NAMALWA (cell line): ENCODE measurements at regions not wholly inside any gene's neighbourhood (a gene's known extent, or its start where the extent isn't known, plus 50 kb on each side); places are given as distances from the start of the nearest gene placed in this dataset.
"Not testable (repeated sequence)": the region's sequence is repeated elsewhere in the genome, so short reads cannot be mapped to it uniquely, and the experiment has no call there.

ENCODE experiments used
- DNase-seq: peaks from one replicate; pipeline ENCODE4 v3.0.0-alpha.2; 2015; ENCODE audit warnings: low spot score

DNA sequence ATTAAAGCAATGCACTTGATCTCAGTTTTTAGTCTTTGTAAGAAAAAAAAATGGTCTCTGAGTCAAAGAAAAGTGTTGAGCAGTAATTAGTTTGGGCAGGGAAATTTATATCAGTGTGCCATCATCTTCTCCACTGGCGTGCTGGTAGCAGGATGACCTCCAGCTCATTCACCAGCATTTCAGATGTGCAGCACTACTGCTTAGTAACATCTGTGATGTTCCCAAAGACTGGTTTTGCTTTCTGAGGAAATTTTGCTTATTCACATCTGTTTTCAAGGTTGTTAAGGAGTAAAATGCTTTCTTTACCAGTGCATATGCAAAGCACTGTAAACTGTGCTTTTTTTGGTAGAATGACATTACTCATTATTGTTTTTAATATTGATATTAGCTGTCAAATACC, 540.4 kb downstream of the TRAM1L1 start:
- no peak for DNase-seq

DNA sequence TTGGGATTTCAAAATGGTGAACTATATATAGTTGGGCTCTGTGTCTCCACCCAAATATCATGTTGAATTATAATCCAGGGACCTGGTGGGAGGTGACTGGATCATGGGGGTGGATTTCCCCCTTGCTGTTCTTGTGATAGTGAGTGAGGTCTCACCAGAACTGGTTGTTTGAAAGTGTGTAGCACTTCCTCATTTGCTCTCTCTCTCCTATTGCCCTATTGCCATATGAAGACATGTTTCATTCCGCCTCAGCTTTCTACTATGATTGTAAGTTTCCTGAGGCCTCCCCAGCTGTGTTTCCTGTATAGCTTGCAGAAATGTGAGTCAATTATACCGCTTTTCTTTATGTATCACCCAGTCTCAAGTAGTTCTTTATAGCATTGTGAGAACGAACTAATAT, 545.6 kb downstream of the TRAM1L1 start:
- DNase-seq: no peak

DNA sequence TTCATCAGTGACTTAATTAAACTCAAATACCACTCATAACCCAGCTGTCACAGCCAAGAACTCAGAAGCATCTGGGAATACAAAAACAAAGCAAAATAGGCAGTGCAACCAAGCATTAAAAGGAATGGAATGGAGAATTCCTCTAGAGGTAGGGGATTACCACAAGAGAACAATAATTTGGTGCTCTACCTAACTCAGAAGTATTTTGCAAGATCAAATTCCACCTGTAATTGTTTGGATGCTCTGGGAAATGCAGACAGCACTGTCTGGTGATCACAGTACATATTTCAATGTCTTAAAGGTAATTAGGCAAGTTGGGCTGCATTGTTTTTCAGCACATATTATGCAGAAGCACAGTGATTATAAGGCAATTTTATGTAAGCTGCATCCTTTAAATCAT, 547.5 kb downstream of the TRAM1L1 start:
- DNase-seq: no peak

DNA sequence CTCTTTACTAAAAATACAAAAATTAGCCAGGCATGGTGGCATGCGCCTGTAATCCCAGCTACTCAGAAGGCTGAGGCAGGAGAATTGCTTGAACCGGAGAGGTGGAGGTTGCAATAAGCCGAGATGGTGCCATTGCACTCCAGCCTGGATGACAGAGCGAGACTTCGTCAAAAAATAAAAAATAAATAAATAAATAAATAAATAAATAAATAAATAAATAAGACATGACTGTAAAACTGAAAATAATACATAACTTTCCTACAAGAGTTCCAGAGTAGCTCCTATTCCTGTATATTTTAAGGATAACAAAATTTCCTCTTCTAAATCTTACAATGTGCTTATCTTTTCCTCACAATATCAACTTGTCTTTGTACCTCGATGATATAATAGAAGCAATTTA, 549.4 kb downstream of the TRAM1L1 start:
- not testable (repeated sequence) for DNase-seq

DNA sequence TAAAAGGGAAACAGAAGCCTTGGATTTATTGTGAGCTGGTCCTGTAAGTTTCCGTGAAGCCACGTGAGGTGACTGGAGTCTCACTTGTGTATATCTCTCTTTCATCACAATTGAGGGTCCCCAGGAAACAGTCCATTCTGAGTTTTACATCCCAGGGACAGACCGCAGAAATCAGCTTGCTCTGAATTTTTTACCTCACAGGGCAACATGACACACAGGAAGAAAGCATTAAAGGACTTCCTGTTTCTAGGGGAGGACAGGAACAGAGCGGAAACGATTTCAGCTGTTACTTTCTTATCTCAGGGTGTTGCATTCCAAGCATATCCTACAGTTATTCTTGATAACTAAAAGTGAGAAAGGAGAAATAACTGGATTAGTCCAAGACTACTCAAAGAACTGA, 553.5 kb downstream of the TRAM1L1 start:
- peak; percentile 12 for DNase-seq

DNA sequence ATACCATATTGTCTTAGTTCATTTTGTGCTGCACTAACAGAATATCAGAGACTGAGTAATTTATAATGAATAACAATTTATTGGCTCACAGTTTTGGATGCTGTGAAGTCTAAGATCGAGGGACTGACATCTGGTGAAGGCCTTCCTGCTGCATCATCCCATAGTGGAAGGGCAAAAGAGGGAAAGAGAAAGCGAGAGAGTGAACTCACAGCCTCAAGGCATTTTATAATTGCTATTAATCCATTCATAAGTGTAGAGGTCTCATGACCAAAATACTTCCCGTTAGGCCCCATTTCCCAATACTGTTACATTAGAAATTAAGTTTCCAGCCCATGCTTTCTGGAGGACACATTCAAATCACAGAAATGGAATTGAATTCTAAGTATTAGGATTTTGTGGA, 554.4 kb downstream of the TRAM1L1 start:
- no peak for DNase-seq

DNA sequence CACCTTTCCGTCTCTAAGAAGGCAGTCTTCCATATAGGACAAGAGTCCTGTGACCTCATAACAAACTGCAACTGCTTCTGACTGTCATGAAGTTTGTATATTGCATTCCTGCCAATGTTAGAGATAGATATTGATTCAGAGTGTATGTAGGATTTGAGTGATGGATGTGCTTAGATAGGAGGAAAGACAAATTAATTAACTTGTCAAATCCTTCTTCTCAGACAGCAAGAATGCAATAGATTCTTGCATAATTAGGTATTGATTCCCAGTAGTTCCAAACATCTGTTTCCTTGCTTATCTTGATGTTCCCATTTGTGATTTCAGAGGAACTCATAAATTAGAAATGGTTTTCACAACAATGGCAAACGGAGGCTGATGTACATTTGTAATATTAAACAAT, 555.3 kb downstream of the TRAM1L1 start:
- no peak for DNase-seq

DNA sequence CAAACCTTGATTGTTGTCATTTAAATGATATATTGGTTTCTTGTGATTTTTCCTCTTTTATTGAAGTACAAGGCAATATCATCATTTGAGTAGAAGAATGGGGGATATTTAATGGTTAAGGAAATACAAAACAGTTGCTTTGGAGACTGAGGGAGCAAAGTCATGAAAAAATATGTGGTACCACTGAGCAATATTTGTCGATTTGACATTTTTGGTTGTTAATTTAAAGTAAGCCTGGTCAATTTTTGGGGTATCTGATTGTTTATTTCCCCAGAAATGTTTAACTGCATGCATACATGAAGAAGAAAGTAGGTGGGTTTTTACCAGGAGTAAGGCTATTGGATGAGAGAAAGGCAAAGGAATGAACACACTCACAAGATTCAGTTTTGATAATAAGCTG, 556.2 kb downstream of the TRAM1L1 start:
- no peak for DNase-seq

DNA sequence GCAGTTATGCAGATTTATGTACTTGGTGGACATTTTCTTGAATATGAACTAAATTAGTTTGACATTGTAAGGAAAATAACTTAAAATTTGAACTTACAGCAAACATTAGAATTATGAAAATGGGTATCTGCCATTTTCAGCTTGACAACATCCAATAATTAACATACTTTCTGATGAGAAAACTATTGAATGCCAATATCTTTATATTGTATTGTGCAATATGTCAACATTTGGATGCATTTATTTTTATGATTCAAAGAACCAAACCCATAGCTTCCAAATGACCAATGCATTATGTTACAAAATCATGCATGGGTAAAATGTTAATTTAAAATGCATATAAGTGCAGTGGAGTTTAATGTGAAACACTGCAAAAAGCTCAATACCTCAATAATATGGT, 562.5 kb downstream of the TRAM1L1 start:
- DNase-seq: no peak

DNA sequence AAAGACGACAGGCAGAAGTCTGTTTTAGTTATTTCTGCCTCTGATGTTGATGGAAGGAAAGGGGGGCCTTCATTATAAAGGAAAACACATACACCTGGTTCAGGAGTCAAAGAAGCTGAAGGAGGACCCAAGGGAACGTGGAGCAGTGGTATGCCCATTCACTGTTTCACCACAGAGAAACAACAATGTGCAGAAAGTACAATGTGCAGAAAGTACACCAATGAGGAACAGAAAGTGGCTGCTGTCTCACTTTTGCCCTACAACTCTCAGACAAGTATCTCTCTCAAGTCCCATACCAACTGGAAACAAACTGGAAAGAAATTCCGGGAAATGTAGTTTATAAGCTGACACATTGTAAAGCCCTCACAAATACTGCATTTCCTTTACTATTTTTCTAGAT, 564.5 kb downstream of the TRAM1L1 start:
- no peak for DNase-seq

DNA sequence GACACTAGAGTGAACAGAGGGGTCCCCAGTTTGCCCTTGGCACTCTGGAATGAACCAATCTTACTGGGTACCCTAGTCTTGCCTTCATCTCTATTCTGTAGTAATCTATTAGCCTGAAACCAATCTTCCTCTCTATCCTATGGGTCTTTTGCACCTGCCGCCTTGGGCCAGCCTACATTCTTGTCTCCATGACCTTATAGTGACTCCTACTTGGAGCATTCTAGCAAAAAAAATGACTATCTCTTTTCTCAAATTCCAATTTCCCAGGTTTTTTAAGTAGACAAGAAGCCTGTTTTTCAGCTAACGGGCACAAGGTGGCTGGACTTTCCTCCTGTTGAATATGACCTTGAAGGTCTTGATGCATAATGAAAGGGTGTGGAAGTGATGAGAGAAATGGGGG, 568.7 kb downstream of the TRAM1L1 start:
- no peak for DNase-seq

DNA sequence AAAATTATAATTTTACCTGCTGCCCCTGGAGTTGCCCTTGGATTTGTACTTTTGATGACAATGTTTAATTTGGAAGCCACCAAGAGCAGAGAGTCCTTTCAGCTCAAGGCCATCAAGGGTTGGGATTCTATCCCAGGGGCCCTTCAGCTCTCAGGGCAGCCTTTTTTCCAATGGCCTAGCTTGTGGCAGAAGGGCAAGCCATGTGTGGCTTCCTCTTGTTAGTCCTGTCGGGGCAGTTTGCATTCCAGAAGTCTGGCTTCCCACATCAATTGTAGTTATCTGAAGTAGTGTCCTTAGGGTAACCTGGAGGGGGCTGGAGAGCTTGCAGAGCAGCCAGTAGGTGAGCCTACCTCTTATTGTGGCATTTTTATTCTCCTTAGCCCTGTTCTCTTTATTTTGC, 569.4 kb downstream of the TRAM1L1 start:
- no peak for DNase-seq

DNA sequence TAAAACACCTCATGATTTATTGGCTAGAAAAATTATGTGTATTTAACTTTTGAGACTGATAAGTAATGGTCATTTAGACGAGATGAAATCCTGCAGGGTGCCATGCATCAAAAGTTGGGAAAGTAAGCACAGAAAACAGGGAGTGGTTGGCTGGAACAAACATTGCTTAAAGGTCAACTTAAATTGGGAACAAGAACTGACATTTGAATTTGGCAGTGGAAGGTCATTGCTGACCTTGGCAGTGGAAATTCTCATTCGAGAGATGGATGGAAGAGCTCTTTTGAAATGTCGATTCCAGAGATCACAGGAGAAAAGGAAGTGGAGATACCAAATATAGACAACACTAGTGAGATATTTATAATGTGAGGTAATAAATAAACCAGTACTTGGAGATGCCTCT, 572.8 kb downstream of the TRAM1L1 start:
- DNase-seq: no peak

DNA sequence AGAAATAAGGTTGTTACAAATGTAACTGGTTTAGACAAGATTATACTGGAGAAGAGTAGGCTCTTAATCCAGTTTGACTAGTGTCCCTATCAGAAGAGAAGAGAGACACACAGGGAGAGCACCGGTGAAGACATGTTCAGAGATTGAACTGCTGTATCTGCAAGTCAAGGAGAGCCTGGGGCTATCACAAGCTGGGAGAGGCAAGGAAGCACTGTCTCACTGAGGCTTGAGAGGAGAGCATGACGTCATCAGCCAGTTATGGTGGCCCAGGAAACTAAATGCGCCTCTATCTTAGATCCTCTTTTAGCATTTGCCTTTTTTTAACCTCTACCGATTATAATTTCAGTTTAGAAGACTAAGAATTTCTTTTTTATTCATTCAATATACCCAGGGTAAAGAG, 583.4 kb downstream of the TRAM1L1 start:
- DNase-seq: no peak

DNA sequence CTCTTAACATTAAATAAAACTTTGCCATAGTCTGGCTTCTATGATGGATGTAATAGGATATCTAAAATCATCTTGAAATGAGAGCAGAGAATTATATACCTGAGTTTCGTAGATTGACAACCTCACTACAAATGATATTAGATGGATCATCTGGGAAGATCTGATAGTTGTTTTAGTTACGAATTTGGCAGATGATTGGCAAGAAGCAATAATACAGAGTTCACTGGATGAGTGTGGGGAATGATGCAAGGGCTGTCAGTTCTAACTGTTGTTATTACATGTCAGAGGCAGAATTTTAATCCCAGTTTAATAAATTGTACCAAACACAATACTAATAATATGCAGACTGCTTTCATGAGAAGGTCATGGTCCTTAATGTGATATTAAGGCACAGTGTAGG, 585.2 kb downstream of the TRAM1L1 start:
- no peak for DNase-seq

DNA sequence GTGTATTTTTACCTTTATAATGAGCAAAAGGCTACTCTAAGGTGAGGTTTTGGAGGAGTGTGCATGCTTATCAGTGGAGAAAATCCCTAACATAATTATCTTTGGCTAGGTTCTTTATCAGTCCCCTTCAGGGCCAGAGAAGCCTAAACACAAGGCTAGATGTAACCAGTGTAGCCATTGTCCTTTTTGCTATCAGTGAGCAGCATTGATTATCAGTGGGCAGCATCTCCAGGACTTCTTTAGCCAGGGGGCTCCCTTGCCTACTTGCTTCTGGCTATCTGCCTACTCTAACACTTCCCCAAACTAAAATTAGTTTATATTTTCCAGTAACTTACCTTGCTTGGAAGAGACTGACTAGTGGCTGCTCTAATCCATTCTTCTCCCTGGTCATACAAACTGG, 595.6 kb downstream of the TRAM1L1 start:
- DNase-seq: no peak

DNA sequence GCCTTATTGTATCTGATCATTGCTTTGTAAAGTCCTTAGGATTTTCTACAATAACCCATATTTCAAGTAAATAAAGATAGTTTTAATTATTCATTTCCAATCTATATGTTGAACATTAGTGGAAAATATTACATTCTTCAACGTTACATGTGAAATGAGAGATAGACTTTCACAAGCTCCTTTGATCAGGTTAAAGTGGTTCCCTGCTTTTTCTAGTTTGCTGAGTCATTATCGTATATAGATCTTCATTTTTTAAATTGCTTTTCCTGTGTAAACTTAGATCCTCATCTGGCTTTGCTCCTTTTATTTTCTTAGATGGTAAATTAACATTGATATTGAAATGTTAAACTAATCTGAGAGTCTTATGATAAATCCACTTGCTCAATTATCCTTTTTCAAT, 599.0 kb downstream of the TRAM1L1 start:
- no peak for DNase-seq

DNA sequence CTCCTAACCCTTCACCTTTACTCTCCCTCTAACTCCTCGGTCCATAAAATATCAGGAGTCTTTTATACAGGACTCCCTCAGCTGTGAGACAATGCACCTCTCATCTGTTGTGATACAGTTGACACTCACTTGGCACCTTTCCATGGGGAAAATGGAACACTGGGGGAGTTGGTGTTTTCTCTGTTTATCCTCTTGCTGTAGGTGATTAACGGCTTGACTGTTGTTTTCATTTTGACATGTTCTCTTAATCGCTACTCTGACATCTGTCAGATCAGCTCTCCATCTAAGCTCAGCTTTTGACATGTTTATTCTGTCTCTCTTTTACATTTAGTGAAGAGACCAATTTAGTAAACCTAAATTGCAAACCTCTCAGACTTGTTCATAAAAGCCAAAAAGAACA, 604.8 kb downstream of the TRAM1L1 start:
- no peak for DNase-seq

DNA sequence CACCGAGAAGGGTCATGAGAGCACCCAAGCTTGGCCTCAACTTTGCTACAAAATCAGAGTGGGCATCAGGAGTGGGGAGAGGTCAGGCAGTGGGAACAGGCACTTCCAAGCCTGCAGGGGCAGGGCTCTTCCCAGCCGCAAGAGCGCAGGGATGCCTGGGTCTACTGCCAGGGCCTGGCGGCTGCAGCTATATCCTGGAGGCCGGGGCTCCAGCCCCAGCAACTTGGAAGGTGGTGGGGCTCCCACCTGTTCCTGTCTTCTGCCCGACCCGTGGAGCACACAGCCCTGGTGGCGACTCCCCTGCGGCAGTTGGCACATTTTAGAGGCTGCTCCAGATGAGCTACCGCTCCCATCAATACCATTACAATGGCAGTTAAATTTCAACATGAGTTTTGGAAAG, 607.0 kb downstream of the TRAM1L1 start:
- DNase-seq: no peak

DNA sequence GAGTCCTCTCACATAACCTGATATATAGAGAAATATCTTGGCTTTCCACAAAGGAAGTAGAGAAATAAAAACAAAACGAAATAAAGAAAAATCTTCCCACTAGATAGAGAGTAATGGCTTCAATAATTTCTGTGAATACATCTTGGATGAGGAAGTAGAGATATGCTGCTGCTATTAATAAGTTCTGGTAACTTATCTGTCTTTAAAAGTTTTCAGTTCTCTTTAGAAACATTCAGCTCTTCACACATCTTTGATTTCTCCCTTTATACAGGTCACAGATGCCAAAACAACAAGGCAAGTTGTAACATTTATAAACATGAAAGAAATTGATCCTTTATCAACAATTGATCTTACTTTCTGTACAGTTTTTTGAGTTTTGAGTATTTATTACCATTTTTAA, 615.8 kb downstream of the TRAM1L1 start:
- DNase-seq: peak; percentile 37

DNA sequence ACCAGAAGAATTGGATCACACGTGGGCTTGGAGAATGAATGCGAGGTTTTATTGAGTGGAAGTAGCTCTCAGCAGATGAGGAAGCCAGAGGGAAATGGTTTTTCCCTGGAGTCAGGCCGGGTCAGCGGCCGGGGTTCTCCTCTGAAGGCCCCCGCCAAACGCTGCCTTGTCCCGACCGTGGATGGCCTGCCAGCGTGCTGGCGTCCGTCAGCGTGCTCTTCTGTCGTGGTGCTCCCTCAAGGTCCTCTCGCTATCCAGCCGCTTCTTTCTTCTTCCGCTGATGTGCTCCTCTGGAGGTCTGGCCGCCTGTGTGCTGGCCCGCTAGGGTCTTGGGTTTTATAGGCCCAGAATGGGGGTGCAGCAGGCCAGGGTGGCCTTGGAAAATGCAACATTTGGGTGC, 632.2 kb downstream of the TRAM1L1 start:
- no peak for DNase-seq

DNA sequence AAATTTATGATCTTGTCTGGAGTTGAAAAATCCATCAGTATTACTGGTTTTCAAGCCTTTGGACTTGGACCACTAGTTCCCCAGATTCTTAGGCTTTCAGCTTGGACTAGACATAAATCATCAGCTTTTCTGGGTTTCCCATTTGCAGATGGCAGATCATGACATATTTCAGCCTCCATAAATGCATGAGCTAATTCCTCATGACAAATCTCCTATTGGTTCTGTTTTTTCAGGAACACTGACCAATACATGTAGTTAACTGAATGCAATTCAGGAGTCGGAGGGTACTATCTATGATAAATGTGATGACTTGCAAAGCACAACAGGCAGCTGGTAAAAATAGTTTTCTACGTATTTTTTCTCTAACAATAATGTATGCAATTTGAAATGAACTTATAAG, 635.6 kb downstream of the TRAM1L1 start:
- no peak for DNase-seq

DNA sequence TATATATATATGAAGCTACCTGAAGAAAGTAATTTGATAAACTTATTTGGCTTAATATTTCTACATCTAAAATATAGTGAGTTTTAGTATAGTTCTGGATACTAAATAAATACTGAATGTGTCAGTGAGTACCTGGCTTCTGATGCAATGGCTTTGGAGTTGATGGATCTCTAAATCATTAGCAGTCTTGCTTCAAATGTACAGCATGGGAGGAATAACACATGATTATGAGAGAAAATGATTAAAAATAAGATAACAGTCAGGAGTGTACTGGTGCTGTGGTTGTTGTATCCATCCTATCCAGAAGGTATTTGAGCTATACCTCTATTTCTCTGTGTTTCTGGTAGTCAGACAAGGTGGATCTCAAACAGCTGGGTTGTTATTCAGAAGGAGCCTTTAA, 641.3 kb downstream of the TRAM1L1 start:
- DNase-seq: no peak

DNA sequence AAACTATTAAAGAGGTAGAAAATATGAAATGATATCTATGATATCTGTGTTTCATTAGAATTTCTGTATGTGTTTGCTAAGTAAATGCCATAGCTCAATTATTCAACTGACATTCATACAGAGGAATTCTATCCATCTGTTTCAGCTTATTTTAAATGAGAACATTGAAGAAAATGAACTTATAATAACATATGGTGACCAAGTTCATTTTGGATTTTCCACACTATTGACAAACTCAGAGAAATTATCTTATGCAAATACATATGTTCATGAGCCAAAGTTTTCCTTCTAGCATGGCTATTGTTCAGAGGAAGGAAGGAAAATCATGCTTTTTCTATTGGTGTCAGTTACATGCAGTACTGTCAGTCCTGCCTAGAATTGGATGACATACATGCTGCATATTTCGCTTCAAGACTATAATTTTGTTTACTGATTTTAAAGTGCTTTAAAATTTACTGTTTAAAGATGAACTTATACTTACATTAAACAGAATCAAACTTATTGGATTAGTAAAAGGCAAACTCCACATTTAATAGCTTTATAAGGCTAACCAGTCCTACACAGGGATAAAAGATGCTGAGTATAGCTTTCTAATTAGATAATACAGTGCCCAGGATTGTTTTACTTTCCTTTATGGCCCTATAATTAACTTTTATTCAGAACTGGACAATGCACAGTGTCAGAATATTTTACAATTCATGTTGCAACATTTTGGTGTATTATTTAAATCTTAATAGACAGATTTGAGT, 646.2 kb downstream of the TRAM1L1 start:
- DNase-seq: no peak

DNA sequence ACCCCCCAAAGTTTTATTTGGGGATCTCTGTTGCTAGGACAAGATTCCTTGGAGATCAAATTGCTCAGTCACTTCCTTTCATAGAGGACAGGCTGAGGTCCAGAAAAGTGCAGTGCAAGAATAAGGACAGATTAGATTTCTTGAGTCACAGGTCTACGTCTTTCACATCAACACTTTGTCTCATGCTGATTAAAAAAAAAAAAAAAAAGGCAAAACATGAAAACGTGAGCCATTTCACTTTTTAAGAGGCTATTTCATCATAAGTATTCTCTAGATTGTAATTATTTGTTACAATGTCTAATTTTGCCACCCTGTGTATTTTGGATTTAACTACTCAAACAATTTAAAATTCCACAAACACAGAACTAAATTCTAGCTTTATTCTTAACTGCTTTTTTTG, 647.0 kb downstream of the TRAM1L1 start:
- no peak for DNase-seq
